HEK293T (cell line): ENCODE measurements at regions not wholly inside any gene's neighbourhood (a gene's known extent, or its start where the extent isn't known, plus 50 kb on each side); places are given as distances from the start of the nearest gene placed in this dataset.
"Not testable (repeated sequence)": the region's sequence is repeated elsewhere in the genome, so short reads cannot be mapped to it uniquely, and the experiment has no call there.

Experiments used
- CTCF ChIA-PET: fragments of 350-600 bp; formaldehyde crosslinking; extraction: SDS; loops from one replicate; lab custom pipeline; 2021; ENCODE audit warnings: antibody characterized with exemption, inconsistent platforms; lab: Yijun Ruan, JAX
- POLR2A ChIA-PET: fragments of 350-600 bp; formaldehyde crosslinking; extraction: SDS; loops from one replicate; lab custom pipeline; 2020; ENCODE audit warnings: antibody characterized with exemption, inconsistent platforms; lab: Yijun Ruan, JAX
- DNase-seq: peaks from one replicate; pipeline ENCODE4 v3.0.0; 2012; ENCODE audit warnings: mixed read lengths; ENCODE audit errors: extremely low spot score
- ARNT ChIP-seq: fragments of 450-650 bp; IDR thresholded peaks from 2 replicates; pipeline ENCODE4 v1.6.1; 2017; ENCODE audit warnings: mild to moderate bottlenecking
- BHLHE40 ChIP-seq: fragments of 450-650 bp; IDR thresholded peaks from 2 replicates; pipeline ENCODE4 v1.6.1; 2016; ENCODE audit warnings: mild to moderate bottlenecking, moderate library complexity, borderline replicate concordance
- CTBP1 ChIP-seq: fragments of 450-650 bp; IDR thresholded peaks from 2 replicates; pipeline ENCODE4 v1.6.1; 2016; ENCODE audit warnings: borderline replicate concordance
- ELF4 ChIP-seq: fragments of 450-650 bp; IDR thresholded peaks from 2 replicates; pipeline ENCODE4 v1.6.1; 2017; ENCODE audit warnings: antibody characterized with exemption
- FOXA1 ChIP-seq: fragments of 450-650 bp; IDR thresholded peaks from 2 replicates; pipeline ENCODE4 v1.6.1; 2016; ENCODE audit warnings: mild to moderate bottlenecking
- FOXK2 ChIP-seq: fragments of 450-650 bp; IDR thresholded peaks from 2 replicates; pipeline ENCODE4 v1.6.1; 2016; ENCODE audit warnings: mild to moderate bottlenecking
- FOXM1 ChIP-seq: fragments of 450-650 bp; IDR thresholded peaks from 2 replicates; pipeline ENCODE4 v1.6.1; 2017; ENCODE audit warnings: mild to moderate bottlenecking, borderline replicate concordance
- HDGF ChIP-seq: fragments of 450-650 bp; IDR thresholded peaks from 2 replicates; pipeline ENCODE4 v1.6.1; 2017; ENCODE audit warnings: antibody characterized with exemption, borderline replicate concordance
- L3MBTL2 ChIP-seq: fragments of 450-650 bp; conservative IDR thresholded peaks from 2 replicates; pipeline ENCODE4 v1.6.1; 2016; ENCODE audit warnings: mild to moderate bottlenecking
- LEF1 ChIP-seq: fragments of 450-650 bp; IDR thresholded peaks from 2 replicates; pipeline ENCODE4 v1.6.1; 2017; ENCODE audit warnings: mild to moderate bottlenecking, borderline replicate concordance
- NFRKB ChIP-seq: fragments of 450-650 bp; IDR thresholded peaks from 2 replicates; pipeline ENCODE4 v1.6.1; 2016; ENCODE audit warnings: mild to moderate bottlenecking, moderate library complexity
- SP1 ChIP-seq: fragments of 450-650 bp; IDR thresholded peaks from 2 replicates; pipeline ENCODE4 v1.6.1; 2017
- SUZ12 ChIP-seq: fragments of 450-650 bp; IDR thresholded peaks from 2 replicates; pipeline ENCODE4 v1.6.1; 2016; ENCODE audit warnings: mild to moderate bottlenecking
- TARDBP ChIP-seq: fragments of 450-650 bp; IDR thresholded peaks from 2 replicates; pipeline ENCODE4 v1.6.1; 2016
- ZNF384 ChIP-seq: fragments of 450-650 bp; IDR thresholded peaks from 2 replicates; pipeline ENCODE4 v1.6.1; 2016
- TF ChIP-seq, protein P1 (sequence below): fragments of 450-650 bp; IDR thresholded peaks from 2 replicates; pipeline ENCODE4 v1.6.1; 2016

GRCh38 chr7:66571568-66571967, 57.1 kb upstream of the KCTD7 start:
- ChIA-PET CTCF (no interaction called here), POLR2A (no interaction called here)
- no peak for TF ChIP-seq SP1
- TF ChIP-seq ARNT, result no peak
- TF ChIP-seq BHLHE40, result no peak
- TF ChIP-seq L3MBTL2, result no peak
- TF ChIP-seq FOXM1, result no peak
- TF ChIP-seq ELF4, result no peak
- no peak for TF ChIP-seq CTBP1
- TF ChIP-seq FOXK2, result no peak
- TF ChIP-seq LEF1, result no peak
- TF ChIP-seq HDGF, result no peak
- no peak for TF ChIP-seq FOXA1
- DNase-seq, result no peak

GRCh38 chr7:66573782-66574495, 54.7 kb upstream of the KCTD7 start:
- POLR2A ChIA-PET, CTCF ChIA-PET, DNase-seq: not testable (repeated sequence)

GRCh38 chr7:66574768-66575167, 53.9 kb upstream of the KCTD7 start:
- DNase-seq, POLR2A ChIA-PET, CTCF ChIA-PET: not testable (repeated sequence)

GRCh38 chr7:66575398-66575797, 53.3 kb upstream of the KCTD7 start:
- ChIA-PET CTCF (interaction anchor here (1.5 kb wide), 1 partner anchor 18 kb away, joined by 6 read pairs; no protein-coding TSS in a partner anchor), POLR2A (no interaction called here)
- DNase-seq, result no peak
- TF ChIP-seq ARNT (no peak), L3MBTL2 (no peak), FOXA1 (no peak), FOXK2 (no peak), SUZ12 (no peak), LEF1 (no peak)

- POLR2A ChIA-PET, result no interaction called here
- CTCF ChIA-PET, result interaction anchor here (1.5 kb wide), 1 partner anchor 19 kb away, joined by 6 read pairs; no protein-coding TSS in a partner anchor
- TF ChIP-seq HDGF, result no peak
- no peak for TF ChIP-seq ZNF384
- TF ChIP-seq SUZ12, result no peak
- no peak for TF ChIP-seq BHLHE40
- TF ChIP-seq FOXK2, result no peak
- TF ChIP-seq, protein P1, sequence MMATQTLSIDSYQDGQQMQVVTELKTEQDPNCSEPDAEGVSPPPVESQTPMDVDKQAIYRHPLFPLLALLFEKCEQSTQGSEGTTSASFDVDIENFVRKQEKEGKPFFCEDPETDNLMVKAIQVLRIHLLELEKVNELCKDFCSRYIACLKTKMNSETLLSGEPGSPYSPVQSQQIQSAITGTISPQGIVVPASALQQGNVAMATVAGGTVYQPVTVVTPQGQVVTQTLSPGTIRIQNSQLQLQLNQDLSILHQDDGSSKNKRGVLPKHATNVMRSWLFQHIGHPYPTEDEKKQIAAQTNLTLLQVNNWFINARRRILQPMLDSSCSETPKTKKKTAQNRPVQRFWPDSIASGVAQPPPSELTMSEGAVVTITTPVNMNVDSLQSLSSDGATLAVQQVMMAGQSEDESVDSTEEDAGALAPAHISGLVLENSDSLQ, result no peak
- no peak for TF ChIP-seq ELF4
- TF ChIP-seq TARDBP, result no peak
- TF ChIP-seq NFRKB, result no peak
- no peak for TF ChIP-seq ARNT
- no peak for TF ChIP-seq CTBP1
- TF ChIP-seq FOXA1, result no peak
- TF ChIP-seq SP1, result no peak
- TF ChIP-seq LEF1, result no peak
- TF ChIP-seq L3MBTL2, result no peak
- no peak for TF ChIP-seq FOXM1
- no peak for DNase-seq
These were observed 52.0 kb upstream of the KCTD7 start for GRCh38 chr7:66576646-66577045.
